ENCODE measurements at regions not wholly inside any gene's neighbourhood (a gene's known extent, or its start where the extent isn't known, plus 50 kb on each side); places are given as distances from the start of the nearest gene placed in this dataset.

- Histone ChIP-seq H3K4me2 (ENCODE audit: insufficient read depth, low read length) (no peak overlapping the region), H4K20me1 (ENCODE audit: insufficient read depth, low read length) (no peaks in the 10 kb centered on the region), H3K9me3 (ENCODE audit: low read depth, low read length) (no peaks in the 10 kb centered on the region), H2AFZ (ENCODE audit: low read length) (no peak overlapping the region), H3K4me3 (ENCODE audit: insufficient read depth, low read length) (no peak overlapping the region), H3K27me3 (ENCODE audit: insufficient read depth, low read length) (no peaks in the 10 kb centered on the region), H3K36me3 (ENCODE audit: insufficient read depth, low read length) (no peaks in the 10 kb centered on the region), H3K4me1 (ENCODE audit: insufficient read depth, low read length) (peaks cover 21% of the 10 kb centered on the region), H3K27ac (ENCODE audit: low read depth, low read length) (no peak overlapping the region), H3K79me2 (ENCODE audit: insufficient read depth, low read length) (no peaks in the 10 kb centered on the region)
- no peak for TF ChIP-seq CTCF (IDR thresholded peaks at IDR 0.05; ENCODE audit: extremely low read depth, low read depth, low read length)
- no peak for DNase-seq (ENCODE audit: insufficient read length, low spot score, missing footprints)
Observed at GRCh38 chr20:40486297-40486696, 202.7 kb downstream of the MAFB start.

GRCh38 chr20:40481743-40482458 lies 207.1 kb downstream of the MAFB start:
- H2AFZ ChIP-seq (ENCODE audit: low read length) = no peak overlapping the region
- no peaks in the 10 kb centered on the region for H3K36me3 ChIP-seq (ENCODE audit: insufficient read depth, low read length)
- no peak for TF ChIP-seq CTCF (IDR thresholded peaks at IDR 0.05; ENCODE audit: extremely low read depth, low read depth, low read length)
- no peak overlapping the region for H3K4me3 ChIP-seq (ENCODE audit: insufficient read depth, low read length)
- H3K27me3 ChIP-seq (ENCODE audit: insufficient read depth, low read length) = no peaks in the 10 kb centered on the region
- no peak overlapping the region for H3K27ac ChIP-seq (ENCODE audit: low read depth, low read length)
- no peaks in the 10 kb centered on the region for H3K9me3 ChIP-seq (ENCODE audit: low read depth, low read length)
- no peaks in the 10 kb centered on the region for H3K4me1 ChIP-seq (ENCODE audit: insufficient read depth, low read length)
- no peaks in the 10 kb centered on the region for H3K79me2 ChIP-seq (ENCODE audit: insufficient read depth, low read length)
- no peak for DNase-seq (ENCODE audit: insufficient read length, low spot score, missing footprints)
- H3K4me2 ChIP-seq (ENCODE audit: insufficient read depth, low read length) = no peak overlapping the region
- H4K20me1 ChIP-seq (ENCODE audit: insufficient read depth, low read length) = no peaks in the 10 kb centered on the region

GRCh38 chr20:40481337-40481736 lies 207.7 kb downstream of the MAFB start:
- Histone ChIP-seq H4K20me1 (ENCODE audit: insufficient read depth, low read length) (no peaks in the 10 kb centered on the region), H3K79me2 (ENCODE audit: insufficient read depth, low read length) (no peaks in the 10 kb centered on the region), H3K9me3 (ENCODE audit: low read depth, low read length) (no peaks in the 10 kb centered on the region), H3K4me3 (ENCODE audit: insufficient read depth, low read length) (no peak overlapping the region), H2AFZ (ENCODE audit: low read length) (no peak overlapping the region), H3K4me1 (ENCODE audit: insufficient read depth, low read length) (no peaks in the 10 kb centered on the region), H3K27ac (ENCODE audit: low read depth, low read length) (no peak overlapping the region), H3K4me2 (ENCODE audit: insufficient read depth, low read length) (no peak overlapping the region), H3K36me3 (ENCODE audit: insufficient read depth, low read length) (no peaks in the 10 kb centered on the region), H3K27me3 (ENCODE audit: insufficient read depth, low read length) (no peaks in the 10 kb centered on the region)
- TF ChIP-seq CTCF (IDR thresholded peaks at IDR 0.05; ENCODE audit: extremely low read depth, low read depth, low read length) = no peak
- DNase-seq (ENCODE audit: insufficient read length, low spot score, missing footprints) = no peak

GRCh38 chr20:40477805-40478204 lies 211.2 kb downstream of the MAFB start:
- Histone ChIP-seq H3K4me2 (ENCODE audit: insufficient read depth, low read length) (no peak overlapping the region), H3K36me3 (ENCODE audit: insufficient read depth, low read length) (no peaks in the 10 kb centered on the region), H3K4me1 (ENCODE audit: insufficient read depth, low read length) (no peaks in the 10 kb centered on the region), H3K4me3 (ENCODE audit: insufficient read depth, low read length) (no peak overlapping the region), H3K27me3 (ENCODE audit: insufficient read depth, low read length) (no peaks in the 10 kb centered on the region), H4K20me1 (ENCODE audit: insufficient read depth, low read length) (no peaks in the 10 kb centered on the region), H3K27ac (ENCODE audit: low read depth, low read length) (no peak overlapping the region), H2AFZ (ENCODE audit: low read length) (no peak overlapping the region), H3K79me2 (ENCODE audit: insufficient read depth, low read length) (no peaks in the 10 kb centered on the region), H3K9me3 (ENCODE audit: low read depth, low read length) (no peaks in the 10 kb centered on the region)
- TF ChIP-seq CTCF (IDR thresholded peaks at IDR 0.05; ENCODE audit: extremely low read depth, low read depth, low read length) = no peak
- DNase-seq (ENCODE audit: insufficient read length, low spot score, missing footprints) = no peak
